H9 (cell line): ENCODE measurements at regions not wholly inside any gene's neighbourhood (a gene's known extent, or its start where the extent isn't known, plus 50 kb on each side); places are given as distances from the start of the nearest gene placed in this dataset.

Experiments
- DNase-seq: peaks from one replicate; pipeline ENCODE4 v3.0.0-alpha.2; 2017
- H2AFZ ChIP-seq: one replicate; pipeline ENCODE4 v1.6.1; 2013; ENCODE audit warnings: mild to moderate bottlenecking, low read length, control low read depth, moderate library complexity
- H2AK5ac ChIP-seq: 2 replicates; pipeline ENCODE4 v1.6.1; 2013; ENCODE audit warnings: low read length, control low read depth, mixed read lengths; ENCODE audit not compliant: insufficient read length
- H2BK120ac ChIP-seq: one replicate; pipeline ENCODE4 v1.6.1; 2013; ENCODE audit warnings: low read depth, mild to moderate bottlenecking, low read length, control low read depth, inconsistent platforms; ENCODE audit not compliant: poor library complexity, severe bottlenecking
- H2BK12ac ChIP-seq: 2 replicates; pipeline ENCODE4 v1.6.1; 2013; ENCODE audit warnings: low read length, control low read depth, mixed read lengths, low read depth; ENCODE audit not compliant: insufficient read length
- H2BK15ac ChIP-seq: 2 replicates; pipeline ENCODE4 v1.6.1; 2013; ENCODE audit warnings: low read depth, low read length, control low read depth
- H2BK20ac ChIP-seq: one replicate; pipeline ENCODE4 v1.6.1; 2013; ENCODE audit warnings: low read depth, mild to moderate bottlenecking, low read length, control low read depth, inconsistent platforms; ENCODE audit not compliant: poor library complexity, severe bottlenecking
- H2BK5ac ChIP-seq: 2 replicates; pipeline ENCODE4 v1.6.1; 2013; ENCODE audit warnings: low read length, control low read depth, mixed read lengths; ENCODE audit not compliant: insufficient read length
- H3K14ac ChIP-seq: 2 replicates; pipeline ENCODE4 v1.6.1; 2013; ENCODE audit warnings: low read length, control low read depth; ENCODE audit not compliant: insufficient read depth
- H3K18ac ChIP-seq: 2 replicates; pipeline ENCODE4 v1.6.1; 2013; ENCODE audit warnings: low read depth, mild to moderate bottlenecking, mixed read lengths, low read length, control low read depth; ENCODE audit not compliant: insufficient read length
- H3K23ac ChIP-seq: 2 replicates; pipeline ENCODE4 v1.6.1; 2013; ENCODE audit warnings: low read length, control low read depth, mixed read lengths, low read depth; ENCODE audit not compliant: insufficient read length
- H3K23me2 ChIP-seq: 2 replicates; pipeline ENCODE4 v1.6.1; 2013; ENCODE audit warnings: low read depth, mild to moderate bottlenecking, mixed read lengths, low read length, control low read depth; ENCODE audit not compliant: insufficient read length, poor library complexity, severe bottlenecking
- H3K27ac ChIP-seq: 2 replicates; pipeline ENCODE4 v1.5.1; 2013; ENCODE audit warnings: low read length, control low read depth, mixed read lengths, low read depth; ENCODE audit not compliant: insufficient read length
- H3K27me3 ChIP-seq: 2 replicates; pipeline ENCODE4 v1.6.1; 2013; ENCODE audit warnings: low read length, control low read depth, inconsistent platforms; ENCODE audit not compliant: insufficient read depth
- H3K4ac ChIP-seq: 2 replicates; pipeline ENCODE4 v1.6.1; 2013; ENCODE audit warnings: low read depth, mild to moderate bottlenecking, control low read depth, inconsistent platforms, low read length, moderate library complexity
- H3K4me1 ChIP-seq: 2 replicates; pipeline ENCODE4 v1.6.1; 2013; ENCODE audit warnings: low read length, control low read depth, inconsistent platforms; ENCODE audit not compliant: insufficient read depth
- H3K4me2 ChIP-seq: 2 replicates; pipeline ENCODE4 v1.6.1; 2013; ENCODE audit warnings: low read length, control low read depth, mixed read lengths; ENCODE audit not compliant: insufficient read length, insufficient read depth
- H3K56ac ChIP-seq: 2 replicates; pipeline ENCODE4 v1.6.1; 2013; ENCODE audit warnings: low read depth, mild to moderate bottlenecking, mixed read lengths, low read length, control low read depth; ENCODE audit not compliant: insufficient read length
- H3K79me1 ChIP-seq: 2 replicates; pipeline ENCODE4 v1.6.1; 2013; ENCODE audit warnings: low read depth, mild to moderate bottlenecking, moderate library complexity, low read length, control low read depth, inconsistent platforms; ENCODE audit not compliant: insufficient read depth, poor library complexity, severe bottlenecking
- H3K79me2 ChIP-seq: 2 replicates; pipeline ENCODE4 v1.6.1; 2013; ENCODE audit warnings: low read length, control low read depth, inconsistent platforms; ENCODE audit not compliant: insufficient read depth
- H3K9ac ChIP-seq: 2 replicates; pipeline ENCODE4 v1.6.1; 2013; ENCODE audit warnings: low read length, control low read depth, mixed read lengths; ENCODE audit not compliant: insufficient read length; ENCODE audit errors: extremely low read depth
- H3K9me3 ChIP-seq: one replicate; pipeline ENCODE4 v1.6.1; 2013; ENCODE audit warnings: low read depth, low read length, inconsistent platforms; ENCODE audit not compliant: control insufficient read depth
- H3T11ph ChIP-seq: one replicate; pipeline ENCODE4 v1.6.1; 2013; ENCODE audit warnings: mild to moderate bottlenecking, low read length, control low read depth, inconsistent platforms
- H4K20me1 ChIP-seq: one replicate; pipeline ENCODE4 v1.6.1; 2013; ENCODE audit not compliant: control insufficient read depth, insufficient read length, insufficient read depth
- H4K5ac ChIP-seq: 2 replicates; pipeline ENCODE4 v1.6.1; 2013; ENCODE audit warnings: low read depth, mild to moderate bottlenecking, mixed read lengths, low read length, control low read depth; ENCODE audit not compliant: insufficient read length
- H4K8ac ChIP-seq: replicated peaks from 2 replicates; pipeline ENCODE4 v1.6.1; 2013; ENCODE audit warnings: low read length, control low read depth, mixed read lengths, low read depth; ENCODE audit not compliant: insufficient read length
- H4K91ac ChIP-seq: 2 replicates; pipeline ENCODE4 v1.6.1; 2013; ENCODE audit warnings: low read depth, mild to moderate bottlenecking, moderate library complexity, mixed read lengths, low read length, control low read depth; ENCODE audit not compliant: insufficient read length
- H3K27ac Mint-ChIP-seq, 3 experiments: 2 replicates in 2 of 3; 3 replicates in 1 of 3; pipeline ENCODE4 v1.8.0; 2020 to 2021; ENCODE audit warnings: mixed read lengths in 3 of 3, mild to moderate bottlenecking in 1 of 3, moderate library complexity in 1 of 3
- H3K27me3 Mint-ChIP-seq: 2 replicates; pipeline ENCODE4 v1.8.0; 2021; ENCODE audit warnings: low read depth, mild to moderate bottlenecking, moderate library complexity, mixed read lengths
- H3K36me3 Mint-ChIP-seq, 3 experiments: 2 replicates in 2 of 3; 3 replicates in 1 of 3; pipeline ENCODE4 v1.8.0; 2020 to 2021; ENCODE audit warnings: low read depth in 3 of 3, mixed read lengths in 3 of 3; ENCODE audit not compliant: insufficient read depth in 1 of 3
- H3K4me1 Mint-ChIP-seq, 2 experiments: 2 replicates each; pipeline ENCODE4 v1.8.0; 2020; ENCODE audit warnings: mixed read lengths in 2 of 2
- H3K4me3 Mint-ChIP-seq, 2 experiments: 2 replicates in 1 of 2; 3 replicates in 1 of 2; pipeline ENCODE4 v1.8.0; 2020 to 2021; ENCODE audit warnings: mild to moderate bottlenecking in 2 of 2, mixed read lengths in 2 of 2, moderate library complexity in 1 of 2
- H3K9me3 Mint-ChIP-seq, 2 experiments: 2 replicates in 1 of 2; 3 replicates in 1 of 2; pipeline ENCODE4 v1.8.0; 2020; ENCODE audit warnings: mild to moderate bottlenecking in 2 of 2, mixed read lengths in 2 of 2, moderate library complexity in 1 of 2
- CTCF ChIP-seq: fragments of 200-600 bp; sonication (generic); conservative IDR thresholded peaks from 3 replicates; pipeline ENCODE4 v1.8.0; 2021; ENCODE audit warnings: antibody characterized with exemption, mild to moderate bottlenecking
- WGBS: extraction: QIAGEN DNeasy Blood & Tissue Kit; methylation state at CpG from one replicate; pipeline ENCODE4 v1.1.7; 2013; ENCODE audit warnings: missing lambda C conversion rate, low lambda C conversion rate, mixed read lengths; ENCODE audit not compliant: insufficient read length; ENCODE audit errors: extremely low coverage; 5-methylcytosine and 5-hydroxymethylcytosine counted together

GRCh38 chr7:131013716-131014115 is 279.7 kb upstream of the KLF14 start:
- H2AK5ac ChIP-seq, result no peak overlapping the region
- no peaks in the 10 kb centered on the region for H3K23me2 ChIP-seq
- TF ChIP-seq CTCF, result no peak
- WGBS, result no CpG with 5 or more reads among the region's 11 CpGs
- no peak overlapping the region for H2BK15ac ChIP-seq
- no peak overlapping the region for H4K5ac ChIP-seq
- H3K4me1 ChIP-seq, result peaks cover 3% of the 10 kb centered on the region; the same call in 1 of the 2 replicates
- no peak overlapping the region for H3K4me3 Mint-ChIP-seq
- H2AFZ ChIP-seq, result no peak overlapping the region
- no peak overlapping the region for H3K18ac ChIP-seq
- no peak overlapping the region for H2BK5ac ChIP-seq
- H3K27ac ChIP-seq, result no peak overlapping the region
- no peak overlapping the region for H3K4me2 ChIP-seq
- no peak overlapping the region for H4K91ac ChIP-seq
- H3K9me3 Mint-ChIP-seq, result no peaks in the 10 kb centered on the region
- no peak overlapping the region for H2BK12ac ChIP-seq
- no peaks in the 10 kb centered on the region for H4K20me1 ChIP-seq
- H3K4me1 Mint-ChIP-seq, result peaks cover 10 to 12% of the 10 kb centered on the region in 2 experiments
- H3K27ac Mint-ChIP-seq, result no peak overlapping the region
- no peak overlapping the region for H3K23ac ChIP-seq
- no peaks in the 10 kb centered on the region for H3K27me3 Mint-ChIP-seq
- no peak overlapping the region for H3K56ac ChIP-seq
- H4K8ac ChIP-seq, result no peak overlapping the region
- no peaks in the 10 kb centered on the region for H3K79me2 ChIP-seq
- H3K14ac ChIP-seq, result no peak overlapping the region
- no peaks in the 10 kb centered on the region; a peak in 1 of 7 replicates for H3K36me3 Mint-ChIP-seq
- no peaks in the 10 kb centered on the region for H3K9me3 ChIP-seq
- no peaks in the 10 kb centered on the region for H3K79me1 ChIP-seq
- DNase-seq, result no peak
- H3T11ph ChIP-seq, result no peak overlapping the region
- no peak overlapping the region for H3K9ac ChIP-seq
- no peak overlapping the region for H2BK120ac ChIP-seq
- H3K27me3 ChIP-seq, result no peaks in the 10 kb centered on the region
- H3K4ac ChIP-seq, result no peak overlapping the region
- H2BK20ac ChIP-seq, result no peak overlapping the region
